HUES48 (cell line): ENCODE measurements at regions not wholly inside any gene's neighbourhood (a gene's known extent, or its start where the extent isn't known, plus 50 kb on each side); places are given as distances from the start of the nearest gene placed in this dataset.

Source experiments
- H3K27ac ChIP-seq: one replicate; pipeline ENCODE4 v1.7.0; 2013; ENCODE audit warnings: low read depth, low read length, inconsistent platforms
- H3K27me3 ChIP-seq: 2 replicates; pipeline ENCODE4 v1.6.1; 2013; ENCODE audit warnings: mild to moderate bottlenecking, low read length; ENCODE audit not compliant: control insufficient read depth, insufficient read depth
- H3K36me3 ChIP-seq: 2 replicates; pipeline ENCODE4 v1.6.1; 2013; ENCODE audit warnings: low read length; ENCODE audit not compliant: control insufficient read depth, insufficient read depth
- H3K4me1 ChIP-seq: 2 replicates; pipeline ENCODE4 v1.6.1; 2013; ENCODE audit warnings: mild to moderate bottlenecking, low read length; ENCODE audit not compliant: control insufficient read depth, insufficient read depth
- H3K4me3 ChIP-seq: 2 replicates; pipeline ENCODE4 v1.5.1; 2013; ENCODE audit warnings: mild to moderate bottlenecking, low read depth, low read length
- H3K9ac ChIP-seq: 2 replicates; pipeline ENCODE4 v1.6.1; 2013; ENCODE audit warnings: mild to moderate bottlenecking, low read depth, low read length, moderate library complexity
- H3K9me3 ChIP-seq: 2 replicates; pipeline ENCODE4 v1.6.1; 2013; ENCODE audit warnings: low read length; ENCODE audit not compliant: control insufficient read depth, insufficient read depth

- H3K27me3 ChIP-seq, result no peaks in the 10 kb centered on the region
- no peak overlapping the region for H3K9ac ChIP-seq
- no peaks in the 10 kb centered on the region for H3K36me3 ChIP-seq
- H3K4me1 ChIP-seq, result no peaks in the 10 kb centered on the region
- no peaks in the 10 kb centered on the region; the same call in 1 of the 2 replicates for H3K9me3 ChIP-seq
- no peak overlapping the region for H3K4me3 ChIP-seq
- H3K27ac ChIP-seq, result no peak overlapping the region
These were observed 272.9 kb upstream of the ZWINT start for GRCh38 chr10:56633876-56634452.

- H3K9me3 ChIP-seq, result no peaks in the 10 kb centered on the region
- H3K27ac ChIP-seq, result no peak overlapping the region
- no peaks in the 10 kb centered on the region for H3K36me3 ChIP-seq
- H3K4me1 ChIP-seq, result no peaks in the 10 kb centered on the region
- no peak overlapping the region for H3K4me3 ChIP-seq
- no peak overlapping the region for H3K9ac ChIP-seq
- no peaks in the 10 kb centered on the region for H3K27me3 ChIP-seq
These were observed 271.5 kb upstream of the ZWINT start for GRCh38 chr10:56632537-56632936.

- Histone ChIP-seq H3K4me3 (no peak overlapping the region), H3K9me3 (no peaks in the 10 kb centered on the region), H3K9ac (no peak overlapping the region), H3K27ac (no peak overlapping the region), H3K27me3 (no peaks in the 10 kb centered on the region), H3K36me3 (no peaks in the 10 kb centered on the region), H3K4me1 (no peaks in the 10 kb centered on the region)
These were observed 263.0 kb upstream of the ZWINT start for GRCh38 chr10:56624082-56624481.

- no peak overlapping the region for H3K4me3 ChIP-seq
- no peaks in the 10 kb centered on the region for H3K27me3 ChIP-seq
- H3K4me1 ChIP-seq, result no peaks in the 10 kb centered on the region
- no peaks in the 10 kb centered on the region for H3K9me3 ChIP-seq
- no peak overlapping the region for H3K9ac ChIP-seq
- H3K27ac ChIP-seq, result no peak overlapping the region
- H3K36me3 ChIP-seq, result no peaks in the 10 kb centered on the region
These were observed 262.0 kb upstream of the ZWINT start for GRCh38 chr10:56623064-56623463.

- no peaks in the 10 kb centered on the region for H3K4me1 ChIP-seq
- no peak overlapping the region for H3K4me3 ChIP-seq
These were observed 261.4 kb upstream of the ZWINT start for GRCh38 chr10:56622335-56622973.

GRCh38 chr10:56606202-56606601 is 245.1 kb upstream of the ZWINT start:
- Histone ChIP-seq H3K27ac (no peak overlapping the region), H3K9ac (no peak overlapping the region), H3K27me3 (no peaks in the 10 kb centered on the region), H3K4me3 (no peak overlapping the region), H3K9me3 (no peaks in the 10 kb centered on the region), H3K4me1 (peaks cover 4% of the 10 kb centered on the region; the same call in 1 of the 2 replicates), H3K36me3 (no peaks in the 10 kb centered on the region)

More at GRCh38 chr10:56622335-56622973, 261.4 kb upstream of the ZWINT start:
- no peaks in the 10 kb centered on the region for H3K36me3 ChIP-seq
- H3K27ac ChIP-seq, result no peak overlapping the region
- no peaks in the 10 kb centered on the region for H3K27me3 ChIP-seq
- no peak overlapping the region for H3K9ac ChIP-seq
- H3K9me3 ChIP-seq, result no peaks in the 10 kb centered on the region

- no peaks in the 10 kb centered on the region for H3K36me3 ChIP-seq
- no peak overlapping the region for H3K4me3 ChIP-seq
- no peaks in the 10 kb centered on the region for H3K27me3 ChIP-seq
- no peak overlapping the region for H3K27ac ChIP-seq
- H3K9ac ChIP-seq, result no peak overlapping the region
- no peaks in the 10 kb centered on the region for H3K9me3 ChIP-seq
- peaks cover 4% of the 10 kb centered on the region; the same call in 1 of the 2 replicates for H3K4me1 ChIP-seq
These were observed 244.0 kb upstream of the ZWINT start for GRCh38 chr10:56605051-56605450.

- Histone ChIP-seq H3K4me3 (no peak overlapping the region), H3K4me1 (peaks cover 4% of the 10 kb centered on the region; the same call in 1 of the 2 replicates), H3K27me3 (no peaks in the 10 kb centered on the region), H3K9ac (no peak overlapping the region), H3K9me3 (no peaks in the 10 kb centered on the region), H3K36me3 (no peaks in the 10 kb centered on the region), H3K27ac (no peak overlapping the region)
These were observed 243.6 kb upstream of the ZWINT start for GRCh38 chr10:56604624-56605023.

- no peak overlapping the region for H3K27ac ChIP-seq
- no peak overlapping the region for H3K9ac ChIP-seq
- H3K4me1 ChIP-seq, result peaks cover 5% of the 10 kb centered on the region; the same call in 1 of the 2 replicates
- H3K36me3 ChIP-seq, result no peaks in the 10 kb centered on the region
- H3K4me3 ChIP-seq, result no peak overlapping the region
- H3K27me3 ChIP-seq, result no peaks in the 10 kb centered on the region
- no peaks in the 10 kb centered on the region for H3K9me3 ChIP-seq
These were observed 238.1 kb upstream of the ZWINT start for GRCh38 chr10:56599201-56599600.

- Histone ChIP-seq H3K9me3 (no peaks in the 10 kb centered on the region), H3K36me3 (no peaks in the 10 kb centered on the region), H3K4me1 (peaks cover 5% of the 10 kb centered on the region; the same call in 1 of the 2 replicates), H3K27ac (no peak overlapping the region), H3K27me3 (no peaks in the 10 kb centered on the region), H3K9ac (no peak overlapping the region), H3K4me3 (no peak overlapping the region)
These were observed 235.2 kb upstream of the ZWINT start for GRCh38 chr10:56596257-56596656.

GRCh38 chr10:56593120-56593519 is 232.1 kb upstream of the ZWINT start:
- Histone ChIP-seq H3K4me3 (no peak overlapping the region), H3K27ac (no peak overlapping the region), H3K9me3 (no peaks in the 10 kb centered on the region), H3K9ac (no peak overlapping the region), H3K27me3 (no peaks in the 10 kb centered on the region), H3K4me1 (peaks cover 5% of the 10 kb centered on the region; the same call in 1 of the 2 replicates), H3K36me3 (no peaks in the 10 kb centered on the region)
